Upper lobe of right lung (tissue), 1 donor: ENCODE measurements at regions not wholly inside any gene's neighbourhood (a gene's known extent, or its start where the extent isn't known, plus 50 kb on each side); places are given as distances from the start of the nearest gene placed in this dataset.

Experiments used
- ATAC-seq: fragments of 200-7000 bp; cut with Tn5 transposase; one replicate; pipeline ENCODE4 v1.9.1; 2020; ENCODE audit warnings: mild to moderate bottlenecking, moderate library complexity
- DNase-seq: peaks from one replicate; pipeline ENCODE4 v3.0.0-alpha.2; 2020
- H3K27ac ChIP-seq: fragments of 200-600 bp; one replicate; pipeline ENCODE4 v1.8.0; 2022
- H3K27me3 ChIP-seq: fragments of 200-600 bp; one replicate; pipeline ENCODE4 v1.8.0; 2022; ENCODE audit warnings: mild to moderate bottlenecking
- H3K36me3 ChIP-seq: fragments of 200-600 bp; one replicate; pipeline ENCODE4 v1.8.0; 2022
- H3K4me1 ChIP-seq: fragments of 200-600 bp; one replicate; pipeline ENCODE4 v1.8.0; 2022
- H3K4me3 ChIP-seq: fragments of 200-600 bp; one replicate; pipeline ENCODE4 v1.8.0; 2022; ENCODE audit warnings: mild to moderate bottlenecking
- H3K9me3 ChIP-seq: fragments of 200-600 bp; one replicate; pipeline ENCODE4 v1.8.0; 2022
- intact Hi-C: fragments of 100-400 bp; cut with DNase I; formaldehyde crosslinking; loops from one replicate; pipeline ENCODE4 v1.11.0; 2022
- TF ChIP-seq, protein P1 (sequence below): fragments of 200-600 bp; IDR thresholded peaks from one replicate; pipeline ENCODE4 v1.8.0; 2022; ENCODE audit warnings: antibody characterized with exemption
- donor health status: DM: no; HTN: yes; CAD: no; lungs with severe emphysema.

- Histone ChIP-seq H3K9me3 (peaks cover 5% of the 10 kb centered on the region), H3K36me3 (no peaks in the 10 kb centered on the region), H3K4me1 (no peaks in the 10 kb centered on the region), H3K27ac (no peak overlapping the region), H3K27me3 (peaks cover 6% of the 10 kb centered on the region), H3K4me3 (no peak overlapping the region)
- no peak for DNase-seq
- ATAC-seq, result peak; percentile 45
- intact Hi-C loops, result no loop called here
- TF ChIP-seq, protein P1, sequence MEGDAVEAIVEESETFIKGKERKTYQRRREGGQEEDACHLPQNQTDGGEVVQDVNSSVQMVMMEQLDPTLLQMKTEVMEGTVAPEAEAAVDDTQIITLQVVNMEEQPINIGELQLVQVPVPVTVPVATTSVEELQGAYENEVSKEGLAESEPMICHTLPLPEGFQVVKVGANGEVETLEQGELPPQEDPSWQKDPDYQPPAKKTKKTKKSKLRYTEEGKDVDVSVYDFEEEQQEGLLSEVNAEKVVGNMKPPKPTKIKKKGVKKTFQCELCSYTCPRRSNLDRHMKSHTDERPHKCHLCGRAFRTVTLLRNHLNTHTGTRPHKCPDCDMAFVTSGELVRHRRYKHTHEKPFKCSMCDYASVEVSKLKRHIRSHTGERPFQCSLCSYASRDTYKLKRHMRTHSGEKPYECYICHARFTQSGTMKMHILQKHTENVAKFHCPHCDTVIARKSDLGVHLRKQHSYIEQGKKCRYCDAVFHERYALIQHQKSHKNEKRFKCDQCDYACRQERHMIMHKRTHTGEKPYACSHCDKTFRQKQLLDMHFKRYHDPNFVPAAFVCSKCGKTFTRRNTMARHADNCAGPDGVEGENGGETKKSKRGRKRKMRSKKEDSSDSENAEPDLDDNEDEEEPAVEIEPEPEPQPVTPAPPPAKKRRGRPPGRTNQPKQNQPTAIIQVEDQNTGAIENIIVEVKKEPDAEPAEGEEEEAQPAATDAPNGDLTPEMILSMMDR, result no peak
Observed at GRCh38 chr9:92196909-92197308, 81.7 kb upstream of the SPTLC1 start.

GRCh38 chr9:92196400-92196799 is 81.2 kb upstream of the SPTLC1 start:
- intact Hi-C loops, result no loop called here
- Histone ChIP-seq H3K27ac (no peak overlapping the region), H3K9me3 (peaks cover 5% of the 10 kb centered on the region), H3K36me3 (no peaks in the 10 kb centered on the region), H3K4me3 (no peak overlapping the region), H3K27me3 (peaks cover 6% of the 10 kb centered on the region), H3K4me1 (no peaks in the 10 kb centered on the region)
- TF ChIP-seq, protein P1, result no peak
- DNase-seq (no peak), ATAC-seq (no peak)

GRCh38 chr9:92191801-92192200 is 76.6 kb upstream of the SPTLC1 start:
- DNase-seq (no peak), ATAC-seq (no peak)
- H3K4me1 ChIP-seq, result no peaks in the 10 kb centered on the region
- H3K9me3 ChIP-seq, result no peaks in the 10 kb centered on the region
- intact Hi-C loops, result no loop called here
- peaks cover 9% of the 10 kb centered on the region for H3K27me3 ChIP-seq
- H3K27ac ChIP-seq, result no peak overlapping the region
- no peak overlapping the region for H3K4me3 ChIP-seq
- TF ChIP-seq, protein P1, result no peak
- H3K36me3 ChIP-seq, result no peaks in the 10 kb centered on the region

DNA sequence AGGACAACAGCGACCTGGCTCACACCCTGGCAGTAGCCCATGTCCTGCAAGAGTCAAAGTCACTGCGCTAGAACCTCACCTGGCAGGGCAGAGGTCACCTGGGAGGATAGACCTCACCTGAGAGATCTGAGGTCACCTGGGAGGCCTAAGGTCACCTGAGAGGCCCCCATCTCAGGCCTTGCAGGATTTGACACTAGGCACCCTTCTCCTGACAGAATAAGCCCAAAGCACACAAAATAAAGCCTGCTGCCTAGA is 75.2 kb upstream of the SPTLC1 start:
- Histone ChIP-seq H3K4me1 (no peaks in the 10 kb centered on the region), H3K9me3 (no peaks in the 10 kb centered on the region), H3K36me3 (no peaks in the 10 kb centered on the region), H3K4me3 (no peak overlapping the region), H3K27ac (no peak overlapping the region), H3K27me3 (peaks cover 9% of the 10 kb centered on the region)
- intact Hi-C loops, result no loop called here
- no peak for ATAC-seq
- no peak for DNase-seq
- TF ChIP-seq, protein P1, result no peak

GRCh38 chr9:92189782-92190535 is 74.7 kb upstream of the SPTLC1 start:
- Histone ChIP-seq H3K4me1 (no peaks in the 10 kb centered on the region), H3K36me3 (no peaks in the 10 kb centered on the region), H3K4me3 (no peak overlapping the region), H3K27me3 (peaks cover 8% of the 10 kb centered on the region), H3K9me3 (no peaks in the 10 kb centered on the region), H3K27ac (no peak overlapping the region)
- intact Hi-C loops, result no loop called here
- peak; percentile 8 for ATAC-seq
- TF ChIP-seq, protein P1, result no peak
- DNase-seq, result no peak
